BJ (cell line): ENCODE measurements at regions not wholly inside any gene's neighbourhood (a gene's known extent, or its start where the extent isn't known, plus 50 kb on each side); places are given as distances from the start of the nearest gene placed in this dataset.

Source experiments
- CTCF ChIA-PET: fragments of 350-600 bp; formaldehyde crosslinking; extraction: SDS; loops from one replicate; lab custom pipeline; 2021; ENCODE audit warnings: antibody characterized with exemption, inconsistent platforms; lab: Yijun Ruan, JAX
- POLR2A ChIA-PET: fragments of 300-600 bp; sonication (Branson Sonifier 250); formaldehyde crosslinking; extraction: SDS; loops from one replicate; lab custom pipeline; 2021; ENCODE audit warnings: antibody characterized with exemption; lab: Charles Lee
- DNase-seq: peaks from one replicate; pipeline ENCODE4 v3.0.0-alpha.2; 2011; ENCODE audit warnings: low read depth
- H3K27me3 ChIP-seq: 2 replicates; pipeline ENCODE4 v1.6.0; 2011; ENCODE audit warnings: low read length; ENCODE audit not compliant: control insufficient read depth, insufficient read depth
- H3K36me3 ChIP-seq: 2 replicates; pipeline ENCODE4 v1.5.1; 2011; ENCODE audit warnings: low read length; ENCODE audit not compliant: control insufficient read depth, insufficient read depth
- H3K4me3 ChIP-seq: 2 replicates; pipeline ENCODE4 v1.5.1; 2011; ENCODE audit warnings: low read depth, mild to moderate bottlenecking, control low read depth, low read length
- TF ChIP-seq, protein P1 (sequence below): IDR thresholded peaks from 2 replicates; pipeline ENCODE4 v1.5.1; 2011; ENCODE audit warnings: low read depth, mild to moderate bottlenecking, control low read depth, inconsistent platforms, low read length, moderate library complexity; ENCODE audit not compliant: insufficient read depth

DNA sequence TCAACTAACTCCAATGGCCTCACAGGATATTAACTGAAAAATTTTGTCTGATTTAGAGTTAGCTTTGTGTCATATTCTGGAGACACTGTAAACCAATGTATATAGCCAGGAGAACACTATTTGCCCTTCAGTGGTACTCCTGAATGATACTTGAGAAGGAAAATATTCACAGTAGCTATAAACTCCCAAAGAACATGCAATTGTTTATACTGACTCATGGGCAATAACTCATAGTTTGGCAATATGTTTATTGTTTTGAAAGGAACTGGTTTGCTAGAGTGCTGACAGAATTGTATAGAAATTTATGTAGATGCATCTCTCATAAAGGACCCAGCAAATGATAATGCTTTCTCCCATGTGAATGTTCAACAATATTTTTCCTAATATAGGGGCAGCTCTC, 537.6 kb downstream of the PLOD2 start:
- no peak for DNase-seq
- Histone ChIP-seq H3K4me3 (no peak overlapping the region), H3K27me3 (no peaks in the 10 kb centered on the region), H3K36me3 (no peaks in the 10 kb centered on the region)
- CTCF ChIA-PET = no interaction called here
- POLR2A ChIA-PET = no interaction called here
- TF ChIP-seq, protein P1, sequence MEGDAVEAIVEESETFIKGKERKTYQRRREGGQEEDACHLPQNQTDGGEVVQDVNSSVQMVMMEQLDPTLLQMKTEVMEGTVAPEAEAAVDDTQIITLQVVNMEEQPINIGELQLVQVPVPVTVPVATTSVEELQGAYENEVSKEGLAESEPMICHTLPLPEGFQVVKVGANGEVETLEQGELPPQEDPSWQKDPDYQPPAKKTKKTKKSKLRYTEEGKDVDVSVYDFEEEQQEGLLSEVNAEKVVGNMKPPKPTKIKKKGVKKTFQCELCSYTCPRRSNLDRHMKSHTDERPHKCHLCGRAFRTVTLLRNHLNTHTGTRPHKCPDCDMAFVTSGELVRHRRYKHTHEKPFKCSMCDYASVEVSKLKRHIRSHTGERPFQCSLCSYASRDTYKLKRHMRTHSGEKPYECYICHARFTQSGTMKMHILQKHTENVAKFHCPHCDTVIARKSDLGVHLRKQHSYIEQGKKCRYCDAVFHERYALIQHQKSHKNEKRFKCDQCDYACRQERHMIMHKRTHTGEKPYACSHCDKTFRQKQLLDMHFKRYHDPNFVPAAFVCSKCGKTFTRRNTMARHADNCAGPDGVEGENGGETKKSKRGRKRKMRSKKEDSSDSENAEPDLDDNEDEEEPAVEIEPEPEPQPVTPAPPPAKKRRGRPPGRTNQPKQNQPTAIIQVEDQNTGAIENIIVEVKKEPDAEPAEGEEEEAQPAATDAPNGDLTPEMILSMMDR = no peak

DNA sequence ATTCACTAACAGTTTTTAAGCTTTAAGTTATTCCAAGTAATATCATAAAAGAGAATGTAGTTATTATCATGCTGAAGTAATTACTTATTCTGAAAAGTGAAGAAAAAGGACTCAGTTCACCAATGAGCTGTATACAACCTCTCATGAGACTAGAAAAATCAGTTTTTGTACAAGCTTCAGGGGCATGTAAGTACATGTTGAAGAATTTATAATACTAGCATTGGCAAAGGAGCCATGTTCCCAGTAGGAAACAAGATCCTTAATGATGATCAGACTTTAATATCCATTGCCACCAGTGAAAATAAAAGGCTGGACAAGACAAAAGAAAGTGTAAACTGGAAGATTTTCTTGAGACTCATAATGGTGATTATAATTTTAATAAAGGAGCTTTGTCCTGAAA, 532.8 kb downstream of the PLOD2 start:
- ChIA-PET CTCF (interaction anchor here (0.7 kb wide), 1 partner anchor 9 kb away, joined by 3 read pairs; no protein-coding TSS in a partner anchor), POLR2A (no interaction called here)
- TF ChIP-seq, protein P1 = no peak
- H3K4me3 ChIP-seq = no peak overlapping the region
- no peaks in the 10 kb centered on the region for H3K27me3 ChIP-seq
- no peak for DNase-seq
- H3K36me3 ChIP-seq = no peaks in the 10 kb centered on the region

DNA sequence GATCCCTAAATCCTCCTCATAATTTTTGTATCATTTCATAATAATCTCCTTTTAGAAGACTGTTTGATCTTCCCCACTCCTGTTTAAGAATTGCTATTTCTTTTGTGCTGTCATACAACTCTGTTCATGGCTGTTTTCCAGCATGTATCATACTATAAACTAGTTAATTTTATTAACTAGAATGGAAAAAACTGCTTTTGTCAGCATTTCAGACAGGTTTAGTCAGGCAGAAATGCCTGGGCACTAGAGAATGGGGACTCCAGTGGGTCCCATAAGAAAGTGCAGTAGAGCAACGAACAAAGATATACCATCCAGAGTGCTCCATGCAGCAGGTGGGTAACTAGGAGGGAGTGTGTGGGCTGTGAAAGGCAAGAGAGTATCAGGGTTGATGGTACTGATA, 523.9 kb downstream of the PLOD2 start:
- DNase-seq = no peak
- no peaks in the 10 kb centered on the region for H3K27me3 ChIP-seq
- no peaks in the 10 kb centered on the region for H3K36me3 ChIP-seq
- TF ChIP-seq, protein P1 = no peak
- no peak overlapping the region for H3K4me3 ChIP-seq
- ChIA-PET POLR2A (no interaction called here), CTCF (interaction anchor here (0.6 kb wide), 1 partner anchor 8 kb away, joined by 3 read pairs; no protein-coding TSS in a partner anchor)

DNA sequence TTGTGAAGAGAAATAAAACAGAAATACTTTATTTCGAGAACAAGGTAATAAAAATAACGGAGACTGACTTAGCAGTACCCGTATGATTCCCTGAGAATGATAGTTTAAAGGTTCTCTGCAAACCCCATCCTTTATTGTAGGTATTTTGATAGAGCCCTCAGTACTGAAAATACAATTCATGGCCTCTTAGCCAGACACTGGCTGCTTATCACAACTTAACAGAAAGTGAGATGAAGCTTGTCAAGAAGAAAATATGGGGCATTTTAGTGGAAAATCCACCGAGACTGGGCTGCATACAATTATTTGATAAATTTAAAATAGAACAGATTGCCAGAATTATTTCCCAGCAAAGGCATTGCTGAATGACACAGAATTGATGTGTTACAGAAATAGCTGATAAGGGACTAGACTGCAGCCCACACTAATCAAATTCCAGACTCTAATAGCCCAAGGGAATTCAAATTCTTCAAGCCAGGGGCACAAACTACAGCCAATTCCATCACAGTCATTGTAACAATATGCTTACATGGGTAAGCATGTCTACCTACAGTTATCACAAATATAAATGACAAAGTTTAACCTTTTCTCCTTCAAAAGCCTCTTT, 521.9 kb downstream of the PLOD2 start:
- DNase-seq = no peak
- H3K4me3 ChIP-seq = no peak overlapping the region
- H3K27me3 ChIP-seq = no peaks in the 10 kb centered on the region
- no peaks in the 10 kb centered on the region for H3K36me3 ChIP-seq
- POLR2A ChIA-PET = no interaction called here
- TF ChIP-seq, protein P1 = no peak
- CTCF ChIA-PET = no interaction called here

DNA sequence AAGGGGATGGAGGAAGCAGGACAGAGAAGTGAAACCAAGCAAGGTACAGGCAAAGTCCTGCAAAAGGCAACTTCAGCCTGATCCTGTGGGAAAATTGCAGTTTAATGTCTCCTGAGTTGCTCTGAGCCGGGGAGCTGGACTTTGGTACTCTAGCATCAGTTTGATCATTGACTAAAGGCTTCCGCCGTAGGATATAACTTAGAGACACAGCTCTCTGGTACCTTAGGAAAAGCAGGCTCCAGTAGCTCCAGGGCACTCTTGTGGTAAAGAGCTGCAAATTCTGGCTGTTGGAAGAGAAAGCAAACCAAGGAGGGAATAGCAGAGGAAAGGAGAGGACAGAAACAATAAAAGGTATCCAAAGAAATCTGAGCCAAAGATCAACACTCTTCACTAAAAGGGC, 521.1 kb downstream of the PLOD2 start:
- no peak for DNase-seq
- H3K27me3 ChIP-seq = no peaks in the 10 kb centered on the region
- ChIA-PET POLR2A (no interaction called here), CTCF (no interaction called here)
- no peaks in the 10 kb centered on the region for H3K36me3 ChIP-seq
- TF ChIP-seq, protein P1 = no peak
- H3K4me3 ChIP-seq = no peak overlapping the region
